ENCODE measurements at regions not wholly inside any gene's neighbourhood (a gene's known extent, or its start where the extent isn't known, plus 50 kb on each side); places are given as distances from the start of the nearest gene placed in this dataset.

- Histone ChIP-seq H3K36me3 (ENCODE audit: control insufficient read depth, insufficient read depth, low read length) (no peaks in the 10 kb centered on the region), H3K27me3 (ENCODE audit: control insufficient read depth, insufficient read depth, low read length) (no peaks in the 10 kb centered on the region), H3K4me3 (ENCODE audit: low read depth, low read length) (no peak overlapping the region), H3K9me3 (ENCODE audit: control insufficient read depth in 2 of 2, low read length in 2 of 2) (no peaks in the 10 kb centered on the region), H3K4me1 (ENCODE audit: control insufficient read depth, insufficient read depth, low read length, poor library complexity, severe bottlenecking) (no peaks in the 10 kb centered on the region), H3K27ac (ENCODE audit: insufficient read depth, low read length, poor library complexity, severe bottlenecking) (no peak overlapping the region)
- Mint-ChIP-seq H3K9me3 (peaks cover 0 to 5% (median 2%) of the 10 kb centered on the region in 7 donors), H3K4me1 (no peaks in the 10 kb centered on the region), H3K36me3 (no peaks in the 10 kb centered on the region), H3K4me3 (no peak overlapping the region), H3K27me3 (peaks cover 6% of the 10 kb centered on the region), H3K27ac (no peak overlapping the region)
- ATAC-seq (ENCODE audit: low read depth in 2 of 2) (no peak), DNase-seq (no peak)
These were observed 122.9 kb upstream of the NAV2 start for GRCh38 chr11:19589567-19590260.

- no peaks in the 10 kb centered on the region for H3K9me3 ChIP-seq (ENCODE audit: control insufficient read depth in 2 of 2, low read length in 2 of 2)
- DNase-seq (no peak), ATAC-seq (ENCODE audit: low read depth in 2 of 2) (no peak)
- H3K27ac ChIP-seq (ENCODE audit: insufficient read depth, low read length, poor library complexity, severe bottlenecking) = no peak overlapping the region
- Mint-ChIP-seq H3K4me1 (no peaks in the 10 kb centered on the region), H3K9me3 (peaks cover 0 to 6% (median 2%) of the 10 kb centered on the region in 7 donors), H3K27ac (no peak overlapping the region), H3K36me3 (no peaks in the 10 kb centered on the region), H3K27me3 (peaks cover 6% of the 10 kb centered on the region), H3K4me3 (no peak overlapping the region)
- no peaks in the 10 kb centered on the region for H3K4me1 ChIP-seq (ENCODE audit: control insufficient read depth, insufficient read depth, low read length, poor library complexity, severe bottlenecking)
- H3K27me3 ChIP-seq (ENCODE audit: control insufficient read depth, insufficient read depth, low read length) = no peaks in the 10 kb centered on the region
- H3K36me3 ChIP-seq (ENCODE audit: control insufficient read depth, insufficient read depth, low read length) = no peaks in the 10 kb centered on the region
- H3K4me3 ChIP-seq (ENCODE audit: low read depth, low read length) = no peak overlapping the region
These were observed 124.7 kb upstream of the NAV2 start for GRCh38 chr11:19587979-19588378.

GRCh38 chr11:19580646-19581045, 132.0 kb upstream of the NAV2 start:
- DNase-seq = no peak

GRCh38 chr11:19579957-19580356, 132.7 kb upstream of the NAV2 start:
- H3K4me1 ChIP-seq (ENCODE audit: control insufficient read depth, insufficient read depth, low read length, poor library complexity, severe bottlenecking) = no peaks in the 10 kb centered on the region
- no peak overlapping the region for H3K27ac Mint-ChIP-seq
- H3K27me3 ChIP-seq (ENCODE audit: control insufficient read depth, insufficient read depth, low read length) = no peaks in the 10 kb centered on the region
- DNase-seq (no peak), ATAC-seq (ENCODE audit: low read depth in 2 of 2) (no peak)
- no peaks in the 10 kb centered on the region for H3K36me3 ChIP-seq (ENCODE audit: control insufficient read depth, insufficient read depth, low read length)
- H3K36me3 Mint-ChIP-seq = no peaks in the 10 kb centered on the region
- no peaks in the 10 kb centered on the region for H3K9me3 ChIP-seq (ENCODE audit: control insufficient read depth in 2 of 2, low read length in 2 of 2)
- H3K27ac ChIP-seq (ENCODE audit: insufficient read depth, low read length, poor library complexity, severe bottlenecking) = no peak overlapping the region
- H3K9me3 Mint-ChIP-seq = peaks cover 0 to 5% (median 0%) of the 10 kb centered on the region in 7 donors
- H3K4me3 ChIP-seq (ENCODE audit: low read depth, low read length) = no peak overlapping the region
- no peak overlapping the region for H3K4me3 Mint-ChIP-seq
- H3K4me1 Mint-ChIP-seq = no peaks in the 10 kb centered on the region
- no peaks in the 10 kb centered on the region for H3K27me3 Mint-ChIP-seq

More at GRCh38 chr11:19580646-19581045, 132.0 kb upstream of the NAV2 start:
- Mint-ChIP-seq H3K36me3 (no peaks in the 10 kb centered on the region), H3K27me3 (no peaks in the 10 kb centered on the region), H3K9me3 (peaks cover 0 to 3% (median 0%) of the 10 kb centered on the region in 7 donors), H3K27ac (no peak overlapping the region), H3K4me1 (no peaks in the 10 kb centered on the region), H3K4me3 (no peak overlapping the region)
- Histone ChIP-seq H3K27ac (ENCODE audit: insufficient read depth, low read length, poor library complexity, severe bottlenecking) (no peak overlapping the region), H3K4me3 (ENCODE audit: low read depth, low read length) (no peak overlapping the region), H3K36me3 (ENCODE audit: control insufficient read depth, insufficient read depth, low read length) (no peaks in the 10 kb centered on the region), H3K4me1 (ENCODE audit: control insufficient read depth, insufficient read depth, low read length, poor library complexity, severe bottlenecking) (no peaks in the 10 kb centered on the region), H3K27me3 (ENCODE audit: control insufficient read depth, insufficient read depth, low read length) (no peaks in the 10 kb centered on the region), H3K9me3 (ENCODE audit: control insufficient read depth in 2 of 2, low read length in 2 of 2) (no peaks in the 10 kb centered on the region)
- ATAC-seq (ENCODE audit: low read depth in 2 of 2) = no peak

- Histone ChIP-seq H3K27ac (ENCODE audit: insufficient read depth, low read length, poor library complexity, severe bottlenecking) (no peak overlapping the region), H3K4me1 (ENCODE audit: control insufficient read depth, insufficient read depth, low read length, poor library complexity, severe bottlenecking) (no peaks in the 10 kb centered on the region), H3K9me3 (ENCODE audit: control insufficient read depth in 2 of 2, low read length in 2 of 2) (no peaks in the 10 kb centered on the region), H3K4me3 (ENCODE audit: low read depth, low read length) (no peak overlapping the region), H3K27me3 (ENCODE audit: control insufficient read depth, insufficient read depth, low read length) (no peaks in the 10 kb centered on the region), H3K36me3 (ENCODE audit: control insufficient read depth, insufficient read depth, low read length) (no peaks in the 10 kb centered on the region)
- Mint-ChIP-seq H3K27me3 (no peaks in the 10 kb centered on the region), H3K4me1 (no peaks in the 10 kb centered on the region), H3K9me3 (peaks cover 0 to 3% (median 0%) of the 10 kb centered on the region in 7 donors), H3K4me3 (no peak overlapping the region), H3K27ac (no peak overlapping the region), H3K36me3 (no peaks in the 10 kb centered on the region)
- DNase-seq (no peak), ATAC-seq (ENCODE audit: low read depth in 2 of 2) (no peak)
These were observed 133.8 kb upstream of the NAV2 start for GRCh38 chr11:19578871-19579270.

- H3K27me3 Mint-ChIP-seq = no peaks in the 10 kb centered on the region
- no peak overlapping the region for H3K27ac Mint-ChIP-seq
These were observed 134.5 kb upstream of the NAV2 start for GRCh38 chr11:19577976-19578619.

GRCh38 chr11:19577391-19577975, 135.2 kb upstream of the NAV2 start:
- no peaks in the 10 kb centered on the region for H3K4me1 Mint-ChIP-seq
- H3K27me3 Mint-ChIP-seq = peaks cover under 1% of the 10 kb centered on the region

More at GRCh38 chr11:19577976-19578619, 134.5 kb upstream of the NAV2 start:
- Histone ChIP-seq H3K36me3 (ENCODE audit: control insufficient read depth, insufficient read depth, low read length) (no peaks in the 10 kb centered on the region), H3K4me3 (ENCODE audit: low read depth, low read length) (no peak overlapping the region), H3K4me1 (ENCODE audit: control insufficient read depth, insufficient read depth, low read length, poor library complexity, severe bottlenecking) (no peaks in the 10 kb centered on the region), H3K27ac (ENCODE audit: insufficient read depth, low read length, poor library complexity, severe bottlenecking) (no peak overlapping the region), H3K27me3 (ENCODE audit: control insufficient read depth, insufficient read depth, low read length) (no peaks in the 10 kb centered on the region), H3K9me3 (ENCODE audit: control insufficient read depth in 2 of 2, low read length in 2 of 2) (no peaks in the 10 kb centered on the region)
- Mint-ChIP-seq H3K9me3 (peaks cover 0 to 3% (median 0%) of the 10 kb centered on the region in 7 donors), H3K4me1 (no peaks in the 10 kb centered on the region), H3K36me3 (no peaks in the 10 kb centered on the region), H3K4me3 (no peak overlapping the region)
- DNase-seq = no peak
- ATAC-seq (ENCODE audit: low read depth in 2 of 2) = no peak

More at GRCh38 chr11:19577391-19577975, 135.2 kb upstream of the NAV2 start:
- Histone ChIP-seq H3K27ac (ENCODE audit: insufficient read depth, low read length, poor library complexity, severe bottlenecking) (no peak overlapping the region), H3K9me3 (ENCODE audit: control insufficient read depth in 2 of 2, low read length in 2 of 2) (no peaks in the 10 kb centered on the region), H3K27me3 (ENCODE audit: control insufficient read depth, insufficient read depth, low read length) (no peaks in the 10 kb centered on the region), H3K4me1 (ENCODE audit: control insufficient read depth, insufficient read depth, low read length, poor library complexity, severe bottlenecking) (no peaks in the 10 kb centered on the region), H3K4me3 (ENCODE audit: low read depth, low read length) (no peak overlapping the region), H3K36me3 (ENCODE audit: control insufficient read depth, insufficient read depth, low read length) (no peaks in the 10 kb centered on the region)
- H3K9me3 Mint-ChIP-seq = peaks cover 0 to 3% (median 0%) of the 10 kb centered on the region in 7 donors
- no peaks in the 10 kb centered on the region for H3K36me3 Mint-ChIP-seq
- no peak overlapping the region for H3K4me3 Mint-ChIP-seq
- H3K27ac Mint-ChIP-seq = no peak overlapping the region
- ATAC-seq (ENCODE audit: low read depth in 2 of 2) (no peak), DNase-seq (no peak)
